ENCODE measurements at regions not wholly inside any gene's neighbourhood (a gene's known extent, or its start where the extent isn't known, plus 50 kb on each side); places are given as distances from the start of the nearest gene placed in this dataset.

DNA sequence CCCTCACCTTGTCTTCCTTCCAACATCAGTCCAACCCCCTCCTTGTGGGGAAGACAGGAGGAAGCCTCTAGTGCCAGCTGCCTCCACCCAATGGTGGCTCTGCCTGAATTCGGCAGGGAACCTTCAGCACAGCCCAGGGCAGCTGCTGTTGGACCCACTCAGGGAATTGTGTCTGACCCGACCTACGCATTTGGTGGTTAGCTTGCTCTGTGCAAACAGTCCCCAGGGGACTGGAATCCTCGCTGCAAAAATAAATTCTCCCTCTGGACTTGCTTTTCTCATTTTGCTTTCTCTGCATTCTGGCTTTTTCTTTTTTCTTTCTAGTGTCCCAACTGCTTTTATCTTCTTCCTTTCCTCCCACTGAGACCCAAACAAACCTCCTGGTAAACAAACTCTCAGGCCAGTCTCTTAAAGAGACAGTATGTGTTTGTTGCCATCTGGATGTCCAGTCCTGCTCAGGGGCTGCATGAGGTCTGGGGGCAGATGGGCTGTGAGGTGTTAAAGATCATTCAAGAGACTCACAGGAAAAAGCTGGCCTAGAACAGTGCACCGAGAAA, 137.7 kb upstream of the HAAO start:
- Histone ChIP-seq H3K9me2 (ENCODE audit: insufficient read depth) (no peaks in the 10 kb centered on the region), H2AFZ (peak overlapping the region; percentile 48), H3K36me3 (ENCODE audit: low read depth) (no peaks in the 10 kb centered on the region), H3K27ac (peak overlapping the region; percentile 73), H3K27me3 (replicated peaks; ENCODE audit: insufficient read depth) (no peaks in the 10 kb centered on the region), H3K79me2 (ENCODE audit: insufficient read depth) (no peaks in the 10 kb centered on the region), H3K4me2 (ENCODE audit: unreplicated experiment) (peak overlapping the region; percentile 74), H3K9me3 (ENCODE audit: low read depth) (no peaks in the 10 kb centered on the region), H4K20me1 (ENCODE audit: insufficient read depth) (no peaks in the 10 kb centered on the region), H3K9ac (peak overlapping the region; percentile 63), H3K4me3 (no peak overlapping the region; the same call in 1 of the 2 replicates), H3F3A (ENCODE audit: insufficient read depth) (peaks cover 23% of the 10 kb centered on the region), H3K4me1 (ENCODE audit: insufficient read depth) (peaks cover 49% of the 10 kb centered on the region)
- TF ChIP-seq EZH2phosphoT487 (IDR thresholded peaks at IDR 0.05; ENCODE audit: insufficient read depth, low read depth) (no peak), EZH2 (IDR thresholded peaks at IDR 0.05; ENCODE audit: insufficient read depth, poor library complexity, severe bottlenecking) (no peak)
- in situ Hi-C loops (cut with MboI): no loop called here
- 3 to 7% methylated on average over 5 of the region's 5 CpGs for WGBS, 2 experiments (ENCODE audit: low coverage in 1 of 2, low lambda C conversion rate in 2 of 2, missing lambda C conversion rate in 2 of 2)
- peak; percentile 89 for DNase-seq

DNA sequence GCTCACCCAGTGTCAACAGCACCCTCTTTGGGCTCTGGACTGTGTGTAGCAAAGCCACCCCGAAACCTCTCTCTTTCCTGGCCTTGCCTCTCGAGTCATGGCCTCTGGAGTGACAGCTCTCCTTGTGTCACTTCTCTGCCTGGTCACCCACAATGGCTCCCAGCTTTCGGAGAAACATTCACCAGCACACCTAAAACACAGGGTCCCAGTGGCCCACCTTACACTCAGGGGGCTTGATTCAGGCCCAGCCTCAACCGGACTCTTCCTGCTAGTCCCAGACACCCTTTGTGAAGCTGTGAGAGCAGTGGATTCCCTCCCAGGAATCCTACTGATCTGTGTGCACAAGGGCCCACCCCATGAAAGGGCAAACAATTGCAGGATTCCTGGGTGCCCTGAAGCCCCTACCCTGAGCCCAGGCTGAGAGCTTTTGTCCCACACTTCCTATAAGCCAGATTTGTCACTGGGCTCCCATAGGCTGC, 137.2 kb upstream of the HAAO start:
- H3K36me3 ChIP-seq (ENCODE audit: low read depth): no peaks in the 10 kb centered on the region
- DNase-seq: no peak
- peak overlapping the region; percentile 63 for H3K9ac ChIP-seq
- H3K27me3 ChIP-seq (replicated peaks; ENCODE audit: insufficient read depth): no peaks in the 10 kb centered on the region
- H3K9me3 ChIP-seq (ENCODE audit: low read depth): no peaks in the 10 kb centered on the region
- peak overlapping the region; percentile 48 for H2AFZ ChIP-seq
- WGBS, 2 experiments (ENCODE audit: low coverage in 1 of 2, low lambda C conversion rate in 2 of 2, missing lambda C conversion rate in 2 of 2): 90 to 98% methylated on average over 4 of the region's 4 CpGs
- peak overlapping the region; percentile 74 for H3K4me2 ChIP-seq (ENCODE audit: unreplicated experiment)
- in situ Hi-C loops (cut with MboI): no loop called here
- no peaks in the 10 kb centered on the region for H3K79me2 ChIP-seq (ENCODE audit: insufficient read depth)
- H3K4me3 ChIP-seq: no peak overlapping the region
- H4K20me1 ChIP-seq (ENCODE audit: insufficient read depth): no peaks in the 10 kb centered on the region
- H3K9me2 ChIP-seq (ENCODE audit: insufficient read depth): no peaks in the 10 kb centered on the region
- TF ChIP-seq EZH2 (IDR thresholded peaks at IDR 0.05; ENCODE audit: insufficient read depth, poor library complexity, severe bottlenecking) (no peak), EZH2phosphoT487 (IDR thresholded peaks at IDR 0.05; ENCODE audit: insufficient read depth, low read depth) (no peak)
- peaks cover 26% of the 10 kb centered on the region for H3F3A ChIP-seq (ENCODE audit: insufficient read depth)
- peak overlapping the region; percentile 73 for H3K27ac ChIP-seq
- peaks cover 52% of the 10 kb centered on the region for H3K4me1 ChIP-seq (ENCODE audit: insufficient read depth)

DNA sequence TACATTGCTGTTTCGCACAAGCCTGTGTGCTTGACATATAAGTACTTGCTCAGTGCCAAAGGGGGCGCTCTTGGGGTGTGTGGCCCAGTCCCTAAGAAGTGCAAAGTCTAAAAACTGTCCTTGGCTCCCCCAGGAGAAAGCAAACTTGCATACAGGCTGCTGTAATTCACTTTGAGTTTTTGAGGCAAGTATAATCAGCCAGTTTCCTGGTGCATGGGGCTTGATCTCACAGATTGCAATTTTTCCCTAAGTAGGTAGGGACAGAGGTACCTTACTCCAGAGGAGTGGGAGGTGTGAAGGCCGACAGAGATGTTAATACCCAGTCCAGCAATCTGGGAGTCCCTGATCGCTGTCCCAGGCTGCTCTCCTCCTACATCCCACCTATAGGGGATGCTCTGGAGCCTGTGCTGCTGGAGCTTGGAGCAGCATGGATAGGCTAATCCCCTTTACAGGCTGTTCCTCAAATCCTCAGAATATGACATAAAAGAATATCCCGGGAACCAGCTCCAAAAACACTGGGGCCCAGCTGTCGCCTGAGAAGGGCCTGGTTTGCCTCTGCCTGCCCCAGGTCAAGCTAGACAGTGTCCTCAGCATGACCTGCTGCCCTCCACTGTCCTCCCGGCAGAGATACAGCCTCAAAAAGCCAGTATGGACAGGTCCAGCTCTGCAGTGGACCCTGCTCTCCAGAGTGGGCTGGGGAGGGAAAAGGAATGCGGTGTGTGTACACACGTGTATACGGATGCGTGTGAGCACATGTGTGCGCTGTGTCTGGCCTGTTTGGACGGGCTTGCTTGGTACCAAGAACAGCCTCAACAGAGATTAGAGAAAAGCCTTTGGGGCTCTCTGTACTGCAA, 136.5 kb upstream of the HAAO start:
- Histone ChIP-seq H3K4me1 (ENCODE audit: insufficient read depth) (peaks cover 59% of the 10 kb centered on the region), H3K79me2 (ENCODE audit: insufficient read depth) (no peaks in the 10 kb centered on the region), H4K20me1 (ENCODE audit: insufficient read depth) (no peaks in the 10 kb centered on the region), H3F3A (ENCODE audit: insufficient read depth) (peaks cover 33% of the 10 kb centered on the region), H3K27me3 (replicated peaks; ENCODE audit: insufficient read depth) (no peaks in the 10 kb centered on the region), H3K36me3 (ENCODE audit: low read depth) (no peaks in the 10 kb centered on the region), H3K4me2 (ENCODE audit: unreplicated experiment) (no peak overlapping the region), H3K27ac (peak overlapping the region; percentile 73), H2AFZ (no peak overlapping the region), H3K9me3 (ENCODE audit: low read depth) (no peaks in the 10 kb centered on the region), H3K4me3 (no peak overlapping the region), H3K9me2 (ENCODE audit: insufficient read depth) (no peaks in the 10 kb centered on the region), H3K9ac (no peak overlapping the region)
- 63 to 69% methylated on average over 13 of the region's 13 CpGs for WGBS, 2 experiments (ENCODE audit: low coverage in 1 of 2, low lambda C conversion rate in 2 of 2, missing lambda C conversion rate in 2 of 2)
- TF ChIP-seq EZH2phosphoT487 (IDR thresholded peaks at IDR 0.05; ENCODE audit: insufficient read depth, low read depth) (no peak), EZH2 (IDR thresholded peaks at IDR 0.05; ENCODE audit: insufficient read depth, poor library complexity, severe bottlenecking) (no peak)
- in situ Hi-C loops (cut with MboI): no loop called here
- peak; percentile 62 for DNase-seq

DNA sequence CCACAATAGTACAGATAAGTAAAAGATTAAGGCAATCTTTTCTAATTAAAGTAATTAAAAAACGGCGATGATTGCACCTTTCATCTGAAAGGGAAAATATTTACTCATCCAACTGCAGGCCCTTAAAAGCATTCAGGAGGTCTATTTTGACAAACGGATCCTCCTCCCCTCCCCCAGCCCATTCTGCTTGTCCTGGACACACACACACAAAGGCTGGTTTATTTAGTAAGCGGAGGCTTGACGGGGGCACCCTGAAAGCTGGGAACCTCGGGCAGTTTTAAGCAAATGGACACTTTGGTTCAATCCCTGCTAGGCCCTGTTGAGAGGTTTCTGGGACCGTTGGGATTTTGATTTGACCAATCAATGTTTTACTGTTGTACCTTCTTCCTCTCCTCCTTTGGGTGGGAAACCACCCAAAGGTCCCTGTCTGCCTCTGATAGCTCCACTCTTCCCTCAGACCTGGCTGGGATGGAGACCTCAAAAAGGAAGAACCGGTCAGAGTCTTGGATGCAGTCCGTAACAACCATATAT, 135.8 kb upstream of the HAAO start:
- Histone ChIP-seq H3K9ac (no peak overlapping the region), H3K4me1 (ENCODE audit: insufficient read depth) (peaks cover 66% of the 10 kb centered on the region), H2AFZ (no peak overlapping the region), H3K9me3 (ENCODE audit: low read depth) (no peaks in the 10 kb centered on the region), H3K27ac (no peak overlapping the region), H3K79me2 (ENCODE audit: insufficient read depth) (no peaks in the 10 kb centered on the region), H3K27me3 (replicated peaks; ENCODE audit: insufficient read depth) (no peaks in the 10 kb centered on the region), H3K36me3 (ENCODE audit: low read depth) (no peaks in the 10 kb centered on the region), H3K4me2 (ENCODE audit: unreplicated experiment) (no peak overlapping the region), H4K20me1 (ENCODE audit: insufficient read depth) (no peaks in the 10 kb centered on the region), H3K9me2 (ENCODE audit: insufficient read depth) (no peaks in the 10 kb centered on the region), H3K4me3 (no peak overlapping the region), H3F3A (ENCODE audit: insufficient read depth) (peaks cover 40% of the 10 kb centered on the region)
- in situ Hi-C loops (cut with MboI): no loop called here
- no peak for DNase-seq
- TF ChIP-seq EZH2phosphoT487 (IDR thresholded peaks at IDR 0.05; ENCODE audit: insufficient read depth, low read depth) (no peak), EZH2 (IDR thresholded peaks at IDR 0.05; ENCODE audit: insufficient read depth, poor library complexity, severe bottlenecking) (no peak)
- WGBS, 2 experiments (ENCODE audit: low coverage in 1 of 2, low lambda C conversion rate in 2 of 2, missing lambda C conversion rate in 2 of 2): 64 to 67% methylated on average over 9 of the region's 9 CpGs
